ENCODE measurements at regions not wholly inside any gene's neighbourhood (a gene's known extent, or its start where the extent isn't known, plus 50 kb on each side); places are given as distances from the start of the nearest gene placed in this dataset.

DNA sequence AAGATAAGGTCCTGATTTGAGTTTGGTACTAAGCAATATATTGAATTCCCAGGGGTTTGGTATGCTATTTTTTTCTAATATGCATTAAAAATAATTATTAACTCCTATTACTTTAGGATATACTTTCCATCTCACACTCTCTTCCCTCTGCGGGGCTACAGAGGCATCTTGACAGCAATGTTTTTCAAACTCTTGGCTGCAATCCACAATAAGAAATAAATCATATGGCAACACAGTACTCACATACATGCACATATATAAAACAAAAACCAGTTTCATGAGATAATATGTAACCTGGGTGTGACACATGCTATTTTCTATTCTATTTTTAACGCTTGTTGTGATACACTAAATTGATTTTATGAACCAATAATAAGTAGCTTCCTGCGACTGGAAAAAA is 189.5 kb downstream of the UNC5CL start (continued):
- TF ChIP-seq GTF2F1 (IDR thresholded peaks at IDR 0.05; ENCODE audit: low read depth, low read length) = no peak
- TF ChIP-seq TAL1 (IDR thresholded peaks at IDR 0.05) = no peak

GRCh38 chr6:40848868-40849514 is 190.0 kb downstream of the UNC5CL start:
- no peak for DNase-seq (ENCODE audit: extremely low read depth in 1 of 4, low spot score in 3 of 4)
- Histone ChIP-seq H3K4me1 (replicated peaks in 1 of 2; ENCODE audit: control insufficient read depth in 2 of 2, insufficient read depth in 2 of 2, low read length in 2 of 2) (no peaks in the 10 kb centered on the region), H3K27ac (ENCODE audit: extremely low read depth, low read depth, low read length) (no peak overlapping the region), H4K20me1 (replicated peaks; ENCODE audit: control insufficient read depth, insufficient read depth, low read length) (no peaks in the 10 kb centered on the region), H3K4me2 (ENCODE audit: insufficient read depth, low read length) (no peak overlapping the region), H2AFZ (ENCODE audit: low read depth, low read length) (no peak overlapping the region), H3K4me3 (no peak overlapping the region), H3K9me3 (replicated peaks; ENCODE audit: control insufficient read depth, insufficient read depth, low read depth, low read length) (no peaks in the 10 kb centered on the region), H3K36me3 (ENCODE audit: control insufficient read depth, insufficient read depth, low read length) (no peaks in the 10 kb centered on the region), H3K9ac (ENCODE audit: insufficient read depth in 1 of 2, low read depth in 2 of 2, low read length in 2 of 2) (no peak overlapping the region), H3K9me1 (ENCODE audit: control insufficient read depth, insufficient read depth, low read length) (no peaks in the 10 kb centered on the region), H3K27me3 (ENCODE audit: control insufficient read depth in 2 of 2, insufficient read depth in 2 of 2, low read length in 2 of 2) (peaks cover 0 to 4% of the 10 kb centered on the region in 2 experiments; a peak in 2 of 5 replicates), H3K79me2 (ENCODE audit: control insufficient read depth, insufficient read depth, low read length) (no peaks in the 10 kb centered on the region)
- CTCF ChIA-PET (ENCODE audit: low intra/inter-chr PET ratio) = no interaction called here
- POLR2A ChIA-PET = no interaction called here
- no peak for TF ChIP-seq WHSC1 (IDR thresholded peaks at IDR 0.05; ENCODE audit: low read length)
- TF ChIP-seq E2F3 (CRISPR knock-in tag; IDR thresholded peaks at IDR 0.05) = no peak
- no peak for FAIRE-seq
- intact Hi-C loops (cut with micrococcal nuclease) = loop anchor here (10.0 kb wide), 2 partner anchors 304 to 864 kb away; no protein-coding TSS in a partner anchor
- no TSS peak for BruUV-seq (replicated peaks)
- 2% methylated on average over 4 of the region's 4 CpGs for WGBS (ENCODE audit: insufficient coverage, low coverage, missing lambda C conversion rate)
- ATAC-seq = no peak
- in situ Hi-C loops (cut with MboI) = loop anchor here (25.0 kb wide), 1 partner anchor 1487 kb away; no protein-coding TSS in a partner anchor

GRCh38 chr6:40848038-40848437 is 191.0 kb downstream of the UNC5CL start:
- Histone ChIP-seq H3K27ac (ENCODE audit: extremely low read depth, low read depth, low read length) (no peak overlapping the region), H3K79me2 (ENCODE audit: control insufficient read depth, insufficient read depth, low read length) (no peaks in the 10 kb centered on the region), H2AFZ (ENCODE audit: low read depth, low read length) (no peak overlapping the region), H3K4me2 (ENCODE audit: insufficient read depth, low read length) (no peak overlapping the region), H3K27me3 (ENCODE audit: control insufficient read depth in 2 of 2, insufficient read depth in 2 of 2, low read length in 2 of 2) (peaks cover 0 to 4% of the 10 kb centered on the region in 2 experiments; a peak in 2 of 5 replicates), H3K9me3 (replicated peaks; ENCODE audit: control insufficient read depth, insufficient read depth, low read depth, low read length) (no peaks in the 10 kb centered on the region), H3K4me3 (no peak overlapping the region), H3K9ac (ENCODE audit: insufficient read depth in 1 of 2, low read depth in 2 of 2, low read length in 2 of 2) (no peak overlapping the region), H3K4me1 (replicated peaks in 1 of 2; ENCODE audit: control insufficient read depth in 2 of 2, insufficient read depth in 2 of 2, low read length in 2 of 2) (no peaks in the 10 kb centered on the region), H4K20me1 (replicated peaks; ENCODE audit: control insufficient read depth, insufficient read depth, low read length) (no peaks in the 10 kb centered on the region), H3K9me1 (ENCODE audit: control insufficient read depth, insufficient read depth, low read length) (no peaks in the 10 kb centered on the region), H3K36me3 (ENCODE audit: control insufficient read depth, insufficient read depth, low read length) (no peaks in the 10 kb centered on the region)
- BruUV-seq (replicated peaks) = no TSS peak
- WGBS (ENCODE audit: insufficient coverage, low coverage, missing lambda C conversion rate) = 0% methylated on average over 5 of the region's 5 CpGs
- POLR2A ChIA-PET = interaction anchor here (0.9 kb wide), 1 partner anchor 12 kb away, joined by 4 read pairs; no protein-coding TSS in a partner anchor
- no peak for DNase-seq (ENCODE audit: extremely low read depth in 1 of 4, low spot score in 3 of 4)
- CTCF ChIA-PET (ENCODE audit: low intra/inter-chr PET ratio) = no interaction called here
- no peak for FAIRE-seq
- intact Hi-C loops (cut with micrococcal nuclease) (loop anchor here (10.0 kb wide), 2 partner anchors 303 to 863 kb away; no protein-coding TSS in a partner anchor), in situ Hi-C loops (cut with MboI) (loop anchor here (25.0 kb wide), 1 partner anchor 1486 kb away; no protein-coding TSS in a partner anchor)
- ATAC-seq = no peak
- TF ChIP-seq THRB (CRISPR knock-in tag; conservative IDR thresholded peaks at IDR 0.05) = no peak
- no peak for TF ChIP-seq OTX1 (CRISPR knock-in tag; IDR thresholded peaks at IDR 0.05)
- no peak for TF ChIP-seq BRD4 (IDR thresholded peaks at IDR 0.05)
- TF ChIP-seq ZC3H4 (CRISPR knock-in tag; IDR thresholded peaks at IDR 0.05; ENCODE audit: borderline replicate concordance) = no peak
- TF ChIP-seq ZNF586 (CRISPR knock-in tag; conservative IDR thresholded peaks at IDR 0.05) = no peak
- no peak for TF ChIP-seq FOSL1 (tag; conservative IDR thresholded peaks at IDR 0.05)
